Adipocyte (in vitro differentiated cells): ENCODE measurements at regions not wholly inside any gene's neighbourhood (a gene's known extent, or its start where the extent isn't known, plus 50 kb on each side); places are given as distances from the start of the nearest gene placed in this dataset.
A peak's percentile ranks its signal among the peaks of the same experiment; 100 is the strongest.

Experiments
- DNase-seq: peaks from one replicate; pipeline ENCODE4 v3.0.0-alpha.2; 2015; ENCODE audit warnings: low read depth
- H3K27me3 ChIP-seq: replicated peaks from 2 replicates; pipeline ENCODE4 v1.7.0; 2013; ENCODE audit warnings: mild to moderate bottlenecking, low read length, moderate library complexity; ENCODE audit not compliant: control insufficient read depth, insufficient read depth
- H3K36me3 ChIP-seq: 2 replicates; pipeline ENCODE4 v1.7.0; 2013; ENCODE audit warnings: low read length, mild to moderate bottlenecking, moderate library complexity; ENCODE audit not compliant: control insufficient read depth, insufficient read depth, severe bottlenecking
- H3K4me1 ChIP-seq: 2 replicates; pipeline ENCODE4 v1.7.0; 2013; ENCODE audit warnings: mild to moderate bottlenecking, low read length, moderate library complexity; ENCODE audit not compliant: control insufficient read depth, insufficient read depth
- H3K4me3 ChIP-seq: 2 replicates; pipeline ENCODE4 v1.7.0; 2013; ENCODE audit warnings: mild to moderate bottlenecking, low read length, moderate library complexity
- H3K9ac ChIP-seq: 2 replicates; pipeline ENCODE4 v1.7.0; 2013; ENCODE audit warnings: mild to moderate bottlenecking, low read length, moderate library complexity
- H3K9me3 ChIP-seq: 2 replicates; pipeline ENCODE4 v1.7.0; 2013; ENCODE audit warnings: mild to moderate bottlenecking, low read length, moderate library complexity; ENCODE audit not compliant: control insufficient read depth

GRCh38 chr5:68657055-68657961, 436.5 kb upstream of the SLC30A5 start:
- H3K4me3 ChIP-seq = no peak overlapping the region
- H3K9me3 ChIP-seq = no peaks in the 10 kb centered on the region
- H3K4me1 ChIP-seq = peaks cover 23% of the 10 kb centered on the region
- H3K9ac ChIP-seq = no peak overlapping the region
- H3K36me3 ChIP-seq = no peaks in the 10 kb centered on the region
- DNase-seq = no peak
- no peaks in the 10 kb centered on the region for H3K27me3 ChIP-seq

- Histone ChIP-seq H3K36me3 (no peaks in the 10 kb centered on the region), H3K4me3 (no peak overlapping the region), H3K9me3 (no peaks in the 10 kb centered on the region), H3K27me3 (no peaks in the 10 kb centered on the region), H3K9ac (no peak overlapping the region), H3K4me1 (peaks cover 11% of the 10 kb centered on the region)
- DNase-seq = no peak
These were observed 434.9 kb upstream of the SLC30A5 start for GRCh38 chr5:68658810-68659372.

GRCh38 chr5:68659881-68660280, 433.9 kb upstream of the SLC30A5 start:
- no peak overlapping the region for H3K9ac ChIP-seq
- H3K9me3 ChIP-seq = no peaks in the 10 kb centered on the region
- no peaks in the 10 kb centered on the region for H3K27me3 ChIP-seq
- no peaks in the 10 kb centered on the region for H3K36me3 ChIP-seq
- H3K4me1 ChIP-seq = peaks cover 11% of the 10 kb centered on the region
- DNase-seq = peak; percentile 36
- no peak overlapping the region for H3K4me3 ChIP-seq

- H3K9ac ChIP-seq = no peak overlapping the region
- peaks cover 12% of the 10 kb centered on the region for H3K4me1 ChIP-seq
- H3K36me3 ChIP-seq = no peaks in the 10 kb centered on the region
- no peaks in the 10 kb centered on the region for H3K9me3 ChIP-seq
- no peak overlapping the region for H3K4me3 ChIP-seq
- H3K27me3 ChIP-seq = no peaks in the 10 kb centered on the region
- DNase-seq = no peak
These were observed 432.6 kb upstream of the SLC30A5 start for GRCh38 chr5:68661237-68661636.

GRCh38 chr5:68662804-68663307, 431.0 kb upstream of the SLC30A5 start:
- Histone ChIP-seq H3K4me1 (peaks cover 7% of the 10 kb centered on the region), H3K9me3 (no peaks in the 10 kb centered on the region), H3K36me3 (no peaks in the 10 kb centered on the region), H3K27me3 (no peaks in the 10 kb centered on the region), H3K9ac (no peak overlapping the region), H3K4me3 (no peak overlapping the region)
- DNase-seq = peak; percentile 32

- Histone ChIP-seq H3K9me3 (no peaks in the 10 kb centered on the region), H3K4me3 (no peak overlapping the region), H3K36me3 (no peaks in the 10 kb centered on the region), H3K9ac (no peak overlapping the region), H3K27me3 (no peaks in the 10 kb centered on the region), H3K4me1 (peaks cover 5% of the 10 kb centered on the region)
- no peak for DNase-seq
These were observed 423.8 kb upstream of the SLC30A5 start for GRCh38 chr5:68669864-68670575.

- Histone ChIP-seq H3K4me3 (no peak overlapping the region), H3K27me3 (no peaks in the 10 kb centered on the region), H3K4me1 (no peaks in the 10 kb centered on the region), H3K9me3 (no peaks in the 10 kb centered on the region), H3K9ac (no peak overlapping the region), H3K36me3 (no peaks in the 10 kb centered on the region)
- DNase-seq = no peak
These were observed 420.6 kb upstream of the SLC30A5 start for GRCh38 chr5:68673106-68673822.

GRCh38 chr5:68673823-68674180, 420.0 kb upstream of the SLC30A5 start:
- H3K9ac ChIP-seq = no peak overlapping the region
- no peak overlapping the region for H3K4me3 ChIP-seq
- no peaks in the 10 kb centered on the region for H3K27me3 ChIP-seq
- H3K9me3 ChIP-seq = no peaks in the 10 kb centered on the region
- no peaks in the 10 kb centered on the region for H3K4me1 ChIP-seq
- no peak for DNase-seq
- H3K36me3 ChIP-seq = no peaks in the 10 kb centered on the region

GRCh38 chr5:68679041-68679440, 414.8 kb upstream of the SLC30A5 start:
- no peaks in the 10 kb centered on the region for H3K36me3 ChIP-seq
- no peak overlapping the region for H3K4me3 ChIP-seq
- H3K9me3 ChIP-seq = no peaks in the 10 kb centered on the region
- no peak overlapping the region for H3K9ac ChIP-seq
- no peaks in the 10 kb centered on the region for H3K27me3 ChIP-seq
- H3K4me1 ChIP-seq = peaks cover 50% of the 10 kb centered on the region
- no peak for DNase-seq

GRCh38 chr5:68680366-68680765, 413.4 kb upstream of the SLC30A5 start:
- no peaks in the 10 kb centered on the region for H3K9me3 ChIP-seq
- H3K4me3 ChIP-seq = peak overlapping the region; percentile 28
- no peaks in the 10 kb centered on the region for H3K36me3 ChIP-seq
- peak overlapping the region; percentile 52 for H3K9ac ChIP-seq
- peak; percentile 86 for DNase-seq
- H3K4me1 ChIP-seq = peaks cover 56% of the 10 kb centered on the region
- H3K27me3 ChIP-seq = no peaks in the 10 kb centered on the region

- peaks cover 64% of the 10 kb centered on the region for H3K4me1 ChIP-seq
- no peaks in the 10 kb centered on the region for H3K36me3 ChIP-seq
- no peak overlapping the region for H3K4me3 ChIP-seq
- no peaks in the 10 kb centered on the region for H3K27me3 ChIP-seq
- DNase-seq = no peak
- H3K9me3 ChIP-seq = no peaks in the 10 kb centered on the region
- H3K9ac ChIP-seq = peak overlapping the region; percentile 30
These were observed 411.9 kb upstream of the SLC30A5 start for GRCh38 chr5:68681929-68682328.
